ENCODE measurements at regions not wholly inside any gene's neighbourhood (a gene's known extent, or its start where the extent isn't known, plus 50 kb on each side); places are given as distances from the start of the nearest gene placed in this dataset.

DNA sequence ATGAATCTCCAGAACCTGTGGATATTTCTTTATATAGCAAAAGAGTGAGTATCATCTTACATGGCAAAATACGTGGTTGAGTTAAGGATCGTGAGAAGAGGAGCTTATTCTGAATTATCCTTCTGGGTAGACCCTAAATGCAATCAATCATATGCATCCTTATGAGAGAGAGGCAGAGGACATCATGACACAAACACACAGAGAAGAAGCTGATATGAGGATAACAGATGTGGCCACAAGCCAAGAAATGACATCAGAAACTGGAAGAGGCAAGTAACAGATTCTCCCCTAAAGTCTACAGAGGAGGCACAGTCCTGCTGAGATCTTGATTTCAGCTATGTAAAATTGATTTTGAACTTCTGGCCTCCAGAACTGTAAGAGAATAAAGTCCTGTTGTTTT, 730.2 kb upstream of the ZNF804A start:
- TF ChIP-seq, protein P1, sequence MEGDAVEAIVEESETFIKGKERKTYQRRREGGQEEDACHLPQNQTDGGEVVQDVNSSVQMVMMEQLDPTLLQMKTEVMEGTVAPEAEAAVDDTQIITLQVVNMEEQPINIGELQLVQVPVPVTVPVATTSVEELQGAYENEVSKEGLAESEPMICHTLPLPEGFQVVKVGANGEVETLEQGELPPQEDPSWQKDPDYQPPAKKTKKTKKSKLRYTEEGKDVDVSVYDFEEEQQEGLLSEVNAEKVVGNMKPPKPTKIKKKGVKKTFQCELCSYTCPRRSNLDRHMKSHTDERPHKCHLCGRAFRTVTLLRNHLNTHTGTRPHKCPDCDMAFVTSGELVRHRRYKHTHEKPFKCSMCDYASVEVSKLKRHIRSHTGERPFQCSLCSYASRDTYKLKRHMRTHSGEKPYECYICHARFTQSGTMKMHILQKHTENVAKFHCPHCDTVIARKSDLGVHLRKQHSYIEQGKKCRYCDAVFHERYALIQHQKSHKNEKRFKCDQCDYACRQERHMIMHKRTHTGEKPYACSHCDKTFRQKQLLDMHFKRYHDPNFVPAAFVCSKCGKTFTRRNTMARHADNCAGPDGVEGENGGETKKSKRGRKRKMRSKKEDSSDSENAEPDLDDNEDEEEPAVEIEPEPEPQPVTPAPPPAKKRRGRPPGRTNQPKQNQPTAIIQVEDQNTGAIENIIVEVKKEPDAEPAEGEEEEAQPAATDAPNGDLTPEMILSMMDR (IDR thresholded peaks at IDR 0.05), result no peak
- TF ChIP-seq POLR2AphosphoS5 (IDR thresholded peaks at IDR 0.05), result no peak

Measured in suprapubic skin (tissue), 3 donors.